ENCODE measurements at regions not wholly inside any gene's neighbourhood (a gene's known extent, or its start where the extent isn't known, plus 50 kb on each side); places are given as distances from the start of the nearest gene placed in this dataset.

DNA sequence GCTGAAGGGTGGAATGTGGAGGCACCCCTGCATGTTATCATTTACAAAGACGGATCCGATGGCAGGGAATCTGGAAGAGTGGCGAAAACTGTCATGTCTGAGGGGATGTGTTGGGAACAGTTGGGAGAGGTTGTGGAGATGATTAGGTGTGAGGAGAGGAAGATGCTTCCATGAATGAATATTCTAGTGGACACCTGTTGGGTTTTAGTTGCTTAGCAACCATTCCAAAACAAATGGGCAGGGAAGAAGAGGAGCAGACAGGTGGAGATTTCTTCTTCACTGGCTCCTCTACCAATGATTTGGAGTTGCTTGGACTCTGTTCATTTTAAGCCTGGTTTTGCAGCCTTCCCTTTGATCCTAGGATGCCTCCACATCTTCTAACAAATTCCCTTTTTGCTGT lies 465.3 kb upstream of the CLINT1 start:
- DNase-seq, result no peak

DNA sequence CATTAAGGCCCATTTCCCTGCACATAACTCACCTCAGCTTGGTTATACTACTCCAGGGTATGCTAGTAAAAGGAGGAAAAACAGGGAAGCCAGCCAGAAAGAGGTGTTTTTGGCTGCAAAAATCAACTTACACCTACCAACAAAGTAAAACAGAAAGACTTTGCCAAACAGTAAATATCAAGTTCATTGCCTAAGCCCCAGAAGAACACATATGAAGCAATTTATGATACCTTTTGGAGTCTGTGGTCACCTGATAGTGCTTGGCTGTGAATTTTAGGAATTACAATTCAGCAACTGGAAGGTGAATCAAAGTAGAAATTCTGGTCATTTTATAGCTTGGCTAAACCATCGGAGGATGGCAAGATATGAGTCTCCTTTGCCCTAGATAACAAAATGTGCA lies 463.7 kb upstream of the CLINT1 start:
- DNase-seq, result no peak

DNA sequence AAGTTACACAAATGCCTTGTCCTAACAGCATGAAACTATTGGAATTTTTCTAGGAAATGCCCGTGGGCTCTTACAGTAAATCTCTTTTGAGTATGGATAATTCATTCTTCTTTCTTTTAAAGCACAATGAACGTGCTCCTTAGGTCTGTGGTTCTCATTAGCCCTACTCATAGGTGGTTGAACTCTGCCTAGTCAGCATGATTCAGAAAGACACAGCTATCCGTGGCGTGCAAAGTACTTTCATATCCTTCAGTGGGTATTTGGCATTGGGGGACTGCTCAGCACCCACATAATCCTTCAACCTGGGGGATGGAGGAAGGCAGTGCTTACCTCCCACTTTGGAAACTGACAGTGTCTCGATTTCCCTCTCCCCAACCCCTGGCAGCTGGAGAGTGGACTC lies 462.0 kb upstream of the CLINT1 start:
- no peak for DNase-seq

- DNase-seq, result no peak
Observed at GRCh38 chr5:158320178-158320674, 461.3 kb upstream of the CLINT1 start.

DNA sequence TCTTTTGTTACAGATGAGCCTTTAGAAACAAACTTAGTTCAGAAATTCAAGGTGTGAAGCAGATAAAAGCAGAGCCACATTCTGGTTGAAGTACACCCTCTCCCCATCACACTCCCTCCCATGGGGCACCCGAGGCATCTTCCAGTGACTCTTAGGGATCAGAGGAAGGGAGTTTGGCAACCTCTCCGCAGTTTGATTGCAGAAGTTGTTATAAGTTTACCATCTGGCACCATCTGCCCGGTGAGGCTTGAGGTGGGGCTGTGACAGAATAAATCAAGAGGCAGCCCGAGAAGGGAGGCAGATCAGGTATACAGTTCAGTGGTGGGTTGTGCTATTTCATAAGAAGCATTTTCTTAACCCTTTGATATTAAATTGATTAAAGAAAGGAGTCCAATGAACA lies 458.6 kb upstream of the CLINT1 start:
- no peak for DNase-seq

DNA sequence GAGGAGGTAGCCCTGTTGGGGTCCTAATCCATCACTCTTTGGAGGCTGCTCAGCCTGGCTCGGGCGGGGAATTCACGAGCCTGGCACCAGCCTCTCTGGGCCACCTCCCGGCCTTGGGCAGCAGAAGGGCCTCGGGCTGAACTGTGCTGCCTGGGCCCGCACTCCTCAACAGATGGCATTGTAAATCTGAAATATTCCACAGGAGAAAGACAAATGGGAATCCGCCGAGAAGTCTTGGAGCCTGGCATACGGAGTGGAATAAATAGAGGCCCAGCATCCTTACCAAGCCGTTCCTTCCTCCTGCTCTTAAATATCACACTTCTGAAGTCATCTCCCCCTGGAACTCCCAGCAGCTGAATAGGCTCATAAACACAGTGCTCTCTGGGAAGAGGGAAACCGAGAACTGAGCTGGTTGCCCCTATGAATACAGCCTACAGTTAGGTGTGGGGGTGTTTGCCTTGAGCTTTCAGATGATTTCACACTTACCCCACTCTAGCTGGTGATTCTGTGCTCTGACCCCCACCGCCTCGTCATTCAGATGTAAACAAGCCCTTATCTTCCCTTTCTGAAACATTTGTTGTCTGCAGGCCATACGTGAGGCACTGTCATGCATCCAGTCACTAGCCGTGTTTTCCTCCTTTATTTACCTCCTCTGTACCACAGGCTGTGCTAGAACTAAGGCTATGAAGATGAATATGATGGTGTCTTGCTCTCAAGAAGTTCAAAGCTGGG lies 455.0 kb upstream of the CLINT1 start:
- peak in 1 of 2 donors; percentile 9 for DNase-seq

DNA sequence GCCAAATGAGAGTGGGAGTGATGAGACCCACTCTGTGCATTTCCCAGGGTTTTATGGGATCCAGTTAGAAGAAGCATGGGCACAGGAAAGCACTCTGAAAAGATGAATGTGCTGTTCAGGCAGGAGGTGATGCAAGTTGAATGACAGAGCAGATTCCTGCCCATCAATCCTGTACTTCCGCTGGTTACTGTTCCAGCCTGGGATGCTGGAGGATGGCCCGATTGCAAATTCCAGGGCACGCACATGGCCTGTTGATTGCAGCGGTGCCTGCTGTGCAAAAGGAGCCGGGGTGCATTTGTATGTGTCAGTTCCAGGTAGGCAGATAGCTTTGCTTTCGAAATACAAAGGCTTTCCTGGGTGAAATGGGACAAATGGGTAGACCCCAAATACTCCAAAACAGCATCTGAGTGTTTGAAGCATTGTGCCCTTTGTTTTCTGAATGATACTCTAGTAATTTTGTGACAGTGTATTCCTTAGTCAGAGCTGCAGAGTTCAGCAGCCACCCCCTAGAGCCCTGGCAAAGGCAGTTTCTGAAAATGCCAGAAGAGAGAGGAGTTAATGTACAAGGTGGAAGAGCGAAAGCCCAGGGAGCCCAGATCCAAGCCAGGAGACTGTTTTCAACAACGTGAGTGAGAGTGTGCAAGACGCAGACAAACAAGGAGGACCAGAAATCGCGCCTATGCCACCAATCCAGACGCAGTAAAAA lies 454.2 kb upstream of the CLINT1 start:
- DNase-seq, result no peak

DNA sequence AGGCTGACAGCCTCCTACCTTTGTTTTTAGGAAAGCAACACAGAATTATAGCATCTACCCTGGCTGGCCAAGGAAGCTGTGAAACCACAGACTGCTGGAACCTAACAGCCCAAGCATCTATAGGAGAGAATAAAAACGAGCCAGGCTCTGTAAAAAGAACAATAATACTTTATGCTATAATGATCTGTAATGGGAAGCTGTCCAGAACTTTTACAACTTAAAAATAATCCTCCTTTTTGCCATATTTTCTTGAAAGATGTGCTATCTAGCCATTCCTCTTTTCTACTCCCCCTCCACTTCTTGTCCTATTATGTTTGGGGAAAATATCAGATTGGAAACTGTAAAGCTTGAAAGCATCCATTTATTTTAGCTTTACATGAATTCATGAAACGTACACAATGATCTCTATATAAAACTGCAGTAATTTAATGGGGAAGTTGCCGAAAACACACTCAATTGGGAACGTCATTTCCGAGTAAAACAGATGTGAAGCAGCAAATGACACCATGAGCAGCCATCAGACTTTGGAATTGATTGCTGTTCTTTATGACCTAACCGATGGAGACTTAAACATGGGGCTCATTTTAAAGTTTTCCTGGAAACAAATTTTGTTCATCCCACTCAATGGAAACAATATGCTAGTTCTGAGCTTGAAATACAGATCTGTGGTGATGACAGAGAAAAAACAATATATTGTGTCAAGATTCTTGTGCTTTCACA lies 450.3 kb upstream of the CLINT1 start:
- DNase-seq, result no peak

DNA sequence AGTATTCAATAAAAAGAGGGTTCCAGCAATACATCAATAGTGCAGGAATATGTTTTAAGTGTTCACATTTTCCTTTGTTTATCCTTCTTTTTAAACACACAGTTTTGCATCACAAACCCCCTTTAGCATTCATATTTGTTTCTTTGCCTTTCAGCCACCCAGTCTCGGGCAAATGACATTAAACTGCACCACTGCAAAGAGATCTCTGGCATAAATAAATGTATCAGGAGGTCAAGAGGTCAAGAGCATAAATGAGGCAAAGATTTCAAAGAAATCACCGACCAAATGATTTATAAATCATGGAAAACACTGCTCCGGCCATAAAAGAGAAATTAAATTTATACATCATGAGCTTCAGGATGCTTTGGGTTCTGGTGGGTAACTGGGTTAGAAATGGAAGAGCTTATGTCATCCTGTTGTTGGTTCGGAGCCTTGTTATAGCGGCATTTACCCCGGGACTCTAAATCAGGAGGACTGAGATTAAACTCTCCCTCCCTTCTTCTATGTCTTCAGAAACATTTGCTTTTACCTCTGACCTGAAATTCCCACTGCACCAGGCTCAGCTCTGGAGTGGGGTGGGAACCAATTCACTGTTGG lies 449.6 kb upstream of the CLINT1 start:
- DNase-seq, result no peak

GRCh38 chr5:158305861-158306260 lies 446.9 kb upstream of the CLINT1 start:
- no peak for DNase-seq

GRCh38 chr5:158304607-158305006 lies 445.7 kb upstream of the CLINT1 start:
- DNase-seq, result no peak

GRCh38 chr5:158303883-158304282 lies 444.9 kb upstream of the CLINT1 start:
- DNase-seq, result no peak

DNA sequence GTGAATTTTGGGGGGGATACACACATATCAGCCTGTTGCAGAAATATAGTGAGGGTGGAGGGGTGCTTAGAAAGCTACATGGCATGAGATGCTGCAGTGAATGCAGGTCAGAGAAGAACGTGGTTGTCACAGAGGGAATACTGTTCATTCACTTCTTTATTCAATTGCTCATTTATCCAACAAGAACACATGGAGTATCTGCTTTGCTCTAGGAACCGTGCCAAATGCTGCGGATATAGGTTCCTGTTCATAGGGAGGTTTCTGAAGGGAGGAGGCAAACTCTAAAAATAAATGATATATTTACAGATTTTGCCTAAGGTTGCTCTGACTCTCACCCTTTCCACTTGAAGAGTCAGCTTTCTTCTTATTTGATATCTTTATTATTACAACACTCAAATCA lies 444.3 kb upstream of the CLINT1 start:
- DNase-seq, result no peak

DNA sequence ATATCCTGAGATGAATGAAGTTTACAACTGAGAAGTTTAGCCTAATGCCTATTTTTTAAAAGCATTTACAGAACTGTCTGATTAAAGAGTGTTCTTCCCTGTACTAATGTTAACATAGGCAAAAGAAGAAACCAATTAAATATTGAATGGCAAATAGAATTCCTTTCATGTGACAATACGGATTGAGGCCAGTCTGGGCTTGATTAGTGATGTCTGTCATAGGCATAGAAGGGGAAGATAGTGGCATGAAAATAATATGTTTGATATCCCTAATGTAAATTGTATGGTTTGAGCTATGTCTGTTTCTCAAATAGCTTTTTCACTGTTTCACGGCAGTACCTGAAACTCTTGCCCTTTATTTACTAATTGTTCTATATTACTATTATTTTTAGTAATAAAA lies 443.1 kb upstream of the CLINT1 start:
- DNase-seq, result no peak

GRCh38 chr5:158301186-158301585 lies 442.2 kb upstream of the CLINT1 start:
- DNase-seq, result no peak

GRCh38 chr5:158300256-158300655 lies 441.3 kb upstream of the CLINT1 start:
- no peak for DNase-seq

DNA sequence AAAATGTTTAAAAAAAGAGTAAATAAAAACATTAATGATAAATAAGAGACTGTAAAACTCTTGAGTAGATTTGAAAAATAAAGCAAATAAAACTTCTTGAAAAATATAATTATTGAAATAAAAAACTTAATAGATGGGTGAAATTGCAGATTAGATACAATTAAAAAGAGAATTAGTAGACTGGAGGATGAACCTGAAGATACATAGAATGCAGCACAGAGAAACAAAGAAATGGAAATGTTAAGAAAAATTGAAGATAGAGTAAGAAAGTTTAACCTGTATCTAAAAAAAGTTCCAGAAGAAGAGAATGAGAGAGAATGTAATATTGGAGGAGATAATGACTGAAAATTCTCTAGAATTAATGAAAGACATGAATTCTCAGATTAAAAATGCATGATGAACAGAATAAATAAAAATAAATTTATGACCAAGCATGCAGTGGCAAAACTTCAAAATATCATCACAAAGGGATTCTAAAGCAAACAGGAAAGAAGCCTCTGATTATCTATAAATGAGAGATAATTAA lies 438.1 kb upstream of the CLINT1 start:
- DNase-seq, result no peak

DNA sequence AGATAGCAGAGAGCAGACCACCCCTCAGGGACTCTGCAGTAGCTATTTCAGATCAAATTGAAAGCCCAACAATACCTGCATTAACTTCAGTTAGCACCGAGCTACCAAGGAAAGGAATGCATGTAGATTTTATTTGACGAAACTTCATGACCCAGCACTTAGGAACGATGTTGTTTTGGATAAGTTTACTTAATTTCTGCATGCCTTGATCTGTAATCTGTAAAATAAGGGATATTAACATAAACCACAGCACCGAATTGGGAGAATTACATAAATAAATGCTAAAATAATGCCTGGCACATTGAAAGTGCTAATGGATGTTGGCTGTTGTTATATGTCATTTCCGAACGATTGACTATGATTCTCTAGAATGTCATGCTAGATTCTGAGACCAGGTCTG lies 435.8 kb upstream of the CLINT1 start:
- no peak for DNase-seq

DNA sequence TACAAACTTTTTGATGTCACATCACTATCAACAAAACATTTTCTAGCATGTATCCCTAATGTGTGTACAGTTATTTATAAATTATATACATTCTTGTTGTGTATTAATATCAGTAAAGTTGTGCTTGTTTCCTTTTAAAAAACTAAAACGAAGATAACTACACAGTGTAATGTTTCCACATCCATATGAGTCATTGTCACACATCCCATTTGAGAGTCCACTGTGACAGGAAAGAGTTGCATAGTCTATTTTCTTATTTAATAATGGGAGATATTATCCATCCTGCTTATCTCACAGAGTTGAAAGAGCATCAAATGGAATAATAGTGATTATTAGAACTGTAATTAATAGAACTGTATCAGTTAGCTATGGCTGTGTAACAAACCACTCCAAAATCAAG lies 434.0 kb upstream of the CLINT1 start:
- no peak for DNase-seq

- DNase-seq, result no peak
Observed at GRCh38 chr5:158289967-158290366, 431.0 kb upstream of the CLINT1 start.

GRCh38 chr5:158288272-158288657 lies 429.3 kb upstream of the CLINT1 start:
- DNase-seq, result no peak

DNA sequence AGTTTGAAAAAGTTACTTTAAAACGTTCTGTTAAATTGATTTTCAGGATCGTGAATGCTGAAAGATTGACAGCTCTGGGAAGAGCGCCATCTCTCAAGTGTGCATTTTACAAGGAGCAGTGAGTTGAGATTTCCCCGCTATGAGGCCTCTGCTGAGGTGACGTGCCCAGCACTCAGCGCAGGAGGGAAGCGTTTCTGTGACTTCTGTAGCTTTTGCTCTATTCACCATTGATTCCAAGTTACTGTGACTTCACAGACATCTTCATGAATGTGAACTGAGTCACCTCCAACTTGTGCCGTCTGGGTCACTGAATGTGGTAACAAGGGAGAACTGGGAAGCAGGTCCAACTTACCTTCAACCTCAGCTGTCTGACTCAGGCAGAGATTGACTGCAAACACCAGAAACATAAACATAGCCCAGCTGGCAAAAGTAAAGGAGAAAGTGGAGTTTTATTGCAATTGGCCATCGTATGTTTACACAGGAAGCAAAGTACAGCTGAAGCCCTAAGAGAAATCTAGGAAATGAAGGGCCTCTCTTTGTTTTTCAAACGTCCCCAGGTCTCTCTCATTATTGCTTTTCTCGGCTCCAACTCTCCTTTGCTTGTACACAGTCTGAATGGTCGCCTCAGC lies 428.8 kb upstream of the CLINT1 start:
- no peak for DNase-seq

DNA sequence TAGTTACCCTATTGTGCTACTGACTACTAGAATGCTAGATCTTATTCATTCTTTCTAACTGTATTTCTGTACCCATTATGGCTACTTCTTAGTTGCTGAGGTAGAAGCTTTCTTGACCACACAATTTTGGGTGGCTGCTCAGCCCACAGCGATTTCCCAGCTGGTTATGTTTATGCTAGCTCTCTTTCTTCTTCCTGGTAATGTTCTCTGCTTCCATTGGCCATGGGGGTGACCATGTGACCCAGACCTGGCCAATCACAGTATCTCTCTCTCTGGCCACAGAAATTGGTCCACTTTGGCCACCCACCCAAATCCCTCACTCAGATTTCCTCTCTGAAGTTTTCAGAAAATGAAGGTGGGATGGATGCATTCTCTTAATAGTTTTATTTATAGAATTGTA lies 427.9 kb upstream of the CLINT1 start:
- DNase-seq, result no peak
